HepG2 (cell line): ENCODE measurements at regions not wholly inside any gene's neighbourhood (a gene's known extent, or its start where the extent isn't known, plus 50 kb on each side); places are given as distances from the start of the nearest gene placed in this dataset.

Experiments used
- FLYWCH1 ChIP-seq: sonication (generic); formaldehyde crosslinking; IDR thresholded peaks from 2 replicates; pipeline ENCODE4 v1.8.1; 2023; ENCODE audit warnings: mild to moderate bottlenecking, missing genetic modification reagents
- ISL2 ChIP-seq: sonication (generic); formaldehyde crosslinking; IDR thresholded peaks from 2 replicates; pipeline ENCODE4 v1.5.0; 2020; ENCODE audit warnings: missing genetic modification reagents
- SATB2 ChIP-seq: sonication (generic); formaldehyde crosslinking; IDR thresholded peaks from 2 replicates; pipeline ENCODE4 v1.5.0; 2020; ENCODE audit warnings: missing genetic modification reagents
- TAF1 ChIP-seq: sonication (generic); formaldehyde crosslinking; IDR thresholded peaks from 2 replicates; pipeline ENCODE4 v1.4.0; 2020; ENCODE audit warnings: missing genetic modification reagents
- ZFP41 ChIP-seq: sonication (generic); formaldehyde crosslinking; IDR thresholded peaks from 2 replicates; pipeline ENCODE4 v1.4.0; 2020; ENCODE audit warnings: mild to moderate bottlenecking, missing genetic modification reagents, borderline replicate concordance
- ZNF264 ChIP-seq: sonication (generic); formaldehyde crosslinking; IDR thresholded peaks from 2 replicates; pipeline ENCODE4 v1.4.0; 2020; ENCODE audit warnings: missing genetic modification reagents
- ZSCAN29 ChIP-seq: sonication (generic); formaldehyde crosslinking; conservative IDR thresholded peaks from 2 replicates; pipeline ENCODE4 v1.4.0; 2020; ENCODE audit warnings: mild to moderate bottlenecking, missing genetic modification reagents
- TF ChIP-seq, protein P1 (sequence below): sonication (generic); formaldehyde crosslinking; IDR thresholded peaks from 2 replicates; pipeline ENCODE4 v1.4.0; 2020; ENCODE audit warnings: missing genetic modification reagents, borderline replicate concordance
- TF ChIP-seq, protein P2 (sequence below): sonication (generic); formaldehyde crosslinking; IDR thresholded peaks from 2 replicates; pipeline ENCODE4 v1.5.0; 2020; ENCODE audit warnings: missing genetic modification reagents, mild to moderate bottlenecking, borderline replicate concordance
- TF ChIP-seq, protein P3 (sequence below): IDR thresholded peaks from 2 replicates; pipeline ENCODE4 v1.6.1; 2012; ENCODE audit warnings: low read length, improper control_type of control experiment

DNA sequence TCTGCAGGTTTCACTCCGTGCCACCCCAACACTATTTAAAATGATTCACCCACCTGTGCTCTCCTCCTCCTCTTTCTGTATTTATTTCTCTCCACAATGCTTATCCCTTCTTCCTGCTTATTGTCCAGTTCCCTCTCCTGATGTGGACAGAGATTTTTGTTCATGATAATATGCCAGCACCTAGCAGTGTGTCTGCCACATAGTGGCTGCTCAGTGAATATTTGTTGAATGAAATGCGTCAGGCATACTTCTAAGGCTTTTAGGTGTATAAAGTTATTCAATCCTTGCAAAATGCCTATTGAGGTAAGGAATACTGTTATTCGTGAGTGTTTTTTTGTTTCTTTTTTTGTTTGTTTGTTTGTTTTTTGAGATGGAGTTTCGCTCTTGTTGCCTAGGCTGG lies 67.5 kb upstream of the MME start (continued):
- TF ChIP-seq ISL2 (CRISPR knock-in tag) (no peak), FLYWCH1 (CRISPR knock-in tag) (no peak), TAF1 (CRISPR knock-in tag) (no peak), ZFP41 (CRISPR knock-in tag) (no peak), ZSCAN29 (CRISPR knock-in tag) (no peak), SATB2 (CRISPR knock-in tag) (no peak), ZNF264 (no peak)
- TF ChIP-seq, protein P1, sequence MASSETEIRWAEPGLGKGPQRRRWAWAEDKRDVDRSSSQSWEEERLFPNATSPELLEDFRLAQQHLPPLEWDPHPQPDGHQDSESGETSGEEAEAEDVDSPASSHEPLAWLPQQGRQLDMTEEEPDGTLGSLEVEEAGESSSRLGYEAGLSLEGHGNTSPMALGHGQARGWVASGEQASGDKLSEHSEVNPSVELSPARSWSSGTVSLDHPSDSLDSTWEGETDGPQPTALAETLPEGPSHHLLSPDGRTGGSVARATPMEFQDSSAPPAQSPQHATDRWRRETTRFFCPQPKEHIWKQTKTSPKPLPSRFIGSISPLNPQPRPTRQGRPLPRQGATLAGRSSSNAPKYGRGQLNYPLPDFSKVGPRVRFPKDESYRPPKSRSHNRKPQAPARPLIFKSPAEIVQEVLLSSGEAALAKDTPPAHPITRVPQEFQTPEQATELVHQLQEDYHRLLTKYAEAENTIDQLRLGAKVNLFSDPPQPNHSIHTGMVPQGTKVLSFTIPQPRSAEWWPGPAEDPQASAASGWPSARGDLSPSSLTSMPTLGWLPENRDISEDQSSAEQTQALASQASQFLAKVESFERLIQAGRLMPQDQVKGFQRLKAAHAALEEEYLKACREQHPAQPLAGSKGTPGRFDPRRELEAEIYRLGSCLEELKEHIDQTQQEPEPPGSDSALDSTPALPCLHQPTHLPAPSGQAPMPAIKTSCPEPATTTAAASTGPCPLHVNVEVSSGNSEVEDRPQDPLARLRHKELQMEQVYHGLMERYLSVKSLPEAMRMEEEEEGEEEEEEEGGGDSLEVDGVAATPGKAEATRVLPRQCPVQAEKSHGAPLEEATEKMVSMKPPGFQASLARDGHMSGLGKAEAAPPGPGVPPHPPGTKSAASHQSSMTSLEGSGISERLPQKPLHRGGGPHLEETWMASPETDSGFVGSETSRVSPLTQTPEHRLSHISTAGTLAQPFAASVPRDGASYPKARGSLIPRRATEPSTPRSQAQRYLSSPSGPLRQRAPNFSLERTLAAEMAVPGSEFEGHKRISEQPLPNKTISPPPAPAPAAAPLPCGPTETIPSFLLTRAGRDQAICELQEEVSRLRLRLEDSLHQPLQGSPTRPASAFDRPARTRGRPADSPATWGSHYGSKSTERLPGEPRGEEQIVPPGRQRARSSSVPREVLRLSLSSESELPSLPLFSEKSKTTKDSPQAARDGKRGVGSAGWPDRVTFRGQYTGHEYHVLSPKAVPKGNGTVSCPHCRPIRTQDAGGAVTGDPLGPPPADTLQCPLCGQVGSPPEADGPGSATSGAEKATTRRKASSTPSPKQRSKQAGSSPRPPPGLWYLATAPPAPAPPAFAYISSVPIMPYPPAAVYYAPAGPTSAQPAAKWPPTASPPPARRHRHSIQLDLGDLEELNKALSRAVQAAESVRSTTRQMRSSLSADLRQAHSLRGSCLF (CRISPR knock-in tag) = no peak
- TF ChIP-seq, protein P2, sequence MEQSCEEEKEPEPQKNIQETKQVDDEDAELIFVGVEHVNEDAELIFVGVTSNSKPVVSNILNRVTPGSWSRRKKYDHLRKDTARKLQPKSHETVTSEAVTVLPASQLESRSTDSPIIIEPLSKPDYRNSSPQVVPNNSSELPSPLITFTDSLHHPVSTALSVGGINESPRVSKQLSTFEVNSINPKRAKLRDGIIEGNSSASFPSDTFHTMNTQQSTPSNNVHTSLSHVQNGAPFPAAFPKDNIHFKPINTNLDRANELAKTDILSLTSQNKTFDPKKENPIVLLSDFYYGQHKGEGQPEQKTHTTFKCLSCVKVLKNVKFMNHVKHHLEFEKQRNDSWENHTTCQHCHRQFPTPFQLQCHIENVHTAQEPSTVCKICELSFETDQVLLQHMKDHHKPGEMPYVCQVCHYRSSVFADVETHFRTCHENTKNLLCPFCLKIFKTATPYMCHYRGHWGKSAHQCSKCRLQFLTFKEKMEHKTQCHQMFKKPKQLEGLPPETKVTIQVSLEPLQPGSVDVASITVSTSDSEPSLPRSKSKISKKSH (CRISPR knock-in tag) = no peak
- TF ChIP-seq, protein P3, sequence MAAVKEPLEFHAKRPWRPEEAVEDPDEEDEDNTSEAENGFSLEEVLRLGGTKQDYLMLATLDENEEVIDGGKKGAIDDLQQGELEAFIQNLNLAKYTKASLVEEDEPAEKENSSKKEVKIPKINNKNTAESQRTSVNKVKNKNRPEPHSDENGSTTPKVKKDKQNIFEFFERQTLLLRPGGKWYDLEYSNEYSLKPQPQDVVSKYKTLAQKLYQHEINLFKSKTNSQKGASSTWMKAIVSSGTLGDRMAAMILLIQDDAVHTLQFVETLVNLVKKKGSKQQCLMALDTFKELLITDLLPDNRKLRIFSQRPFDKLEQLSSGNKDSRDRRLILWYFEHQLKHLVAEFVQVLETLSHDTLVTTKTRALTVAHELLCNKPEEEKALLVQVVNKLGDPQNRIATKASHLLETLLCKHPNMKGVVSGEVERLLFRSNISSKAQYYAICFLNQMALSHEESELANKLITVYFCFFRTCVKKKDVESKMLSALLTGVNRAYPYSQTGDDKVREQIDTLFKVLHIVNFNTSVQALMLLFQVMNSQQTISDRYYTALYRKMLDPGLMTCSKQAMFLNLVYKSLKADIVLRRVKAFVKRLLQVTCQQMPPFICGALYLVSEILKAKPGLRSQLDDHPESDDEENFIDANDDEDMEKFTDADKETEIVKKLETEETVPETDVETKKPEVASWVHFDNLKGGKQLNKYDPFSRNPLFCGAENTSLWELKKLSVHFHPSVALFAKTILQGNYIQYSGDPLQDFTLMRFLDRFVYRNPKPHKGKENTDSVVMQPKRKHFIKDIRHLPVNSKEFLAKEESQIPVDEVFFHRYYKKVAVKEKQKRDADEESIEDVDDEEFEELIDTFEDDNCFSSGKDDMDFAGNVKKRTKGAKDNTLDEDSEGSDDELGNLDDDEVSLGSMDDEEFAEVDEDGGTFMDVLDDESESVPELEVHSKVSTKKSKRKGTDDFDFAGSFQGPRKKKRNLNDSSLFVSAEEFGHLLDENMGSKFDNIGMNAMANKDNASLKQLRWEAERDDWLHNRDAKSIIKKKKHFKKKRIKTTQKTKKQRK = no peak
